NOMO-1 treated with dmso at 0.1 percent for 144 hours (cell line): ENCODE measurements at regions not wholly inside any gene's neighbourhood (a gene's known extent, or its start where the extent isn't known, plus 50 kb on each side); places are given as distances from the start of the nearest gene placed in this dataset.
"Not testable (repeated sequence)": the region's sequence is repeated elsewhere in the genome, so short reads cannot be mapped to it uniquely, and the experiment has no call there.

Experiments used
- DNase-seq: peaks from one replicate; lab custom pipeline; 2025; ENCODE audit not compliant: unreplicated experiment; lab: John Stamatoyannopoulos, UW

DNA sequence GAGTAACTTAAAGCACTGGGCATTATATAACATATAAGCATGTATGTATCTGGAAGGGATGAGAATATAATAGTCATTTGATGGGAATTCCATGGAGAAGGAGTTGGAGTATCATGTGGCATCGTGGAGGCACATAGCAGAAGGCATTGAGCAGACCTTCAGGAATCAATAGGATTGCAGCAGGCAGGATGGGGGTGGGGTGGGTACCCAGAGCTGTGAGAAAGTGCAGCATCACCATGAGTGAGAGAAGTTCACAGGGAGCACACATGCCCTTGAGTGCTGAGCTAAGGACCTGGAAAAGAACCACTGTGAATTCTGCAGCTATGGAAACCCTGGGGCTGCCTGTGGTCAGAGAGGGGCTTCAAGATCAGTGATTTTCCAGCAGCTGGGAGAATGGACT is 57.3 kb downstream of the MED10 start:
- DNase-seq = no peak

DNA sequence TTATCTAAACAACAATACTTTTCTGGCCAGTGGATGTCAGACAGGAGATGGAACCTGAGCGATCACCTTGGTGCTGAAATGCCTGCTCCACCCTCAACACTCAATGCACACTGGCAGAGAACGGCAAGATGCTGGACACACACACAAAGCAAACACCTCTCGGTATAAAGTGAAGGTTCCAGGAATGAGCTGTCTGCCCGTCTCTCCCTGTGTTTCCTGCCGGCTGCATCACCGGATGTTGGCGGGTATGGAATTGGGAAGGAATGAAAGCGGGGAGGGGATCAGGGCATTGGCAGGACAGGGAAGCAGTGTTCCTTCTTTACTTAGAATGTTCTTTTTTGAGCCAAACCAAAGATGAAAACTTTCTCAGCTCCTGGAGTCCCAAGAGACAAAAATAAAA is 59.2 kb downstream of the MED10 start:
- no peak for DNase-seq

GRCh38 chr5:6317116-6317798 is 61.1 kb downstream of the MED10 start:
- DNase-seq = no peak

DNA sequence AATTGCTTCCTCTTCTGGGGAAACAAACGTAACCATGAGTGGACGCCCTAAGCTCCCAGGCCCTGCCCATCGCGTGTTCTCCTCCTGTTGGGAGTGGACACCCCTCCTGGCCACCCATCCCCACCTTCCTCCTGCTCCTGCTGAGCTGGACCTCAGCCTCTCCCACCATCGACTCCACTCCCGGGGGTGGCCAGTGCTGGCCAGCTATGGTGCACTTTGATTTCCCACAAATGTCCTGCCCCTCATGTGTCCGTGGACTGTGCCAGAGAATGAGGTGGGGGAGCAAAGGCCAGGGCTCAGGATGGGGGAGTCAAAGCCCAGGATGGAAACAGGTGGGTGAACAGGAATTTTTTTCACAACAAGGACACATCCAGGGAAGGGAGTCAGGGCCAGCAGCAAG is 62.8 kb downstream of the MED10 start:
- no peak for DNase-seq

GRCh38 chr5:6311568-6312501 is 66.5 kb downstream of the MED10 start:
- DNase-seq = no peak

DNA sequence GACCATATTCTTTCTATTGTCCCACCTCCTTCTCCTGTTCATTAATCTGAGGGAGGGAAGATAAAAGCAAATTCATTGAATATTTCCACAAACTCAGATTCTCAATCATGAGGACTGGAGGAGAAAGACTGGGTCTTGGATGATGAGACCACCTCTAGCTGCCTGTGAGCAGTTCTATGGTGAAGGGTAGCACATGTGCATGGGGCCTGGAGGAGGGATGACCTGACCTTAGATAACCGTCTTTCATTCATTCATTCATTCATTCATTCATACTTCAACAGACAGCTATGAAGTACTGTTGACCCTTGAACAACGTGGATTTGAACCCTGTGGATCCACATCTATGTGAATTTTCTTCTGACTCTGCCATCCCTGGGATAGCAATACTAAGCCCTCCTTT is 68.4 kb downstream of the MED10 start:
- no peak for DNase-seq

DNA sequence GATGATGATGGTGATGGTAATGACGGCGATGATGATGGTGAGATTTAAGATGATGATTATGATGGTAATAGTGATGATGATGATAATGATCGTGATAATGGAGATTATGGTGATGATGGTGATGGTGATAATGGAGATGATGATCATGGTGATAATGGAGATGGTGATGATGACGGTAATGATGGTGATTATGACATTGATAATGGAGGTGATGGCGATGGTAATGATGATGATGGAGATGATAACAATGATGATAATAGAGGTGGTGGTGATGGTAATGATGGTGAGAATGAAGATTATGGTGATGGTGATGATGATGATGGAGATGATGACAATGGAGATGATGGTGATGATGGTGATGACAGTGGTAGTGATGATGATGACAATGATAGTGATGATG is 69.7 kb downstream of the MED10 start:
- DNase-seq = no peak

GRCh38 chr5:6307304-6307703 is 71.0 kb downstream of the MED10 start:
- DNase-seq = no peak

- DNase-seq = no peak
Measured at GRCh38 chr5:6305853-6306252, 72.5 kb downstream of the MED10 start.

DNA sequence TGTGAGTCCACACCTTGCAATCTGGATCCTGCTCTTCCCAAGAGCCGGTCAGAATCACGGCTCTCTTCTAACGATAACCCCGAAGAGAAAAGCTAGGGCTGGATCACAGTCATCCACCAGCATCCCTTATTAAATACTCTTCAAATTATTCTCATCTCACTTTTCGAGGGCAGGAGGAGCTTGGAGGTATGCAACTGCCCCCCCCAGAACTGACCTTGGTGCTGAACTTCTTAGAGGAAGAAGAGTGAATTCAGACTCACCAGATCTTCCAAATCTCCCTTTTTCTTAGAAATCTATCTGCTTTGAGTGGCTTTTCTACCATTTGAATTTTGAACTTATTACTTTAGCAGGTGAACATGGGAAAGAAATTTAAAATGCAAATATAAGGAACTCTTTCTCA is 75.7 kb downstream of the MED10 start:
- DNase-seq = no peak

DNA sequence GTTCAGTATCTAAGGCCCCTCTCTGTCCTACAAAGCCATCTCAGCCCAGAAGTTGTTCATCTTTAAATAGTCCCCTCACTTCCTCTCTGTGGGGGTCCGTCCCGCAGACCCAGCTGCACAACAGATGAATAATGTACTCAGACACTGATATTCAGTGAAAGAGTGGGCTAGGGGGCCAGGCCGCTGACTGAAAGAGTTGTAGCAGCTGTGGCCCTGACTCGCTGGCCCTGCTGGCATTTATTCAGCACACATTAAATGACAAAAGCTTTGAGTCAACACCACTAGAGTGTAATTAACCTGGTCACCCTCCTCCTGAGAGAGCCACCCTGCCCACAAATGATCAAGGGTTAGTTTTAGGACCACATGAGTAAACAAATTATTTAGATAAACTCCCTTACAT is 76.3 kb downstream of the MED10 start:
- no peak for DNase-seq

GRCh38 chr5:6296524-6296923 is 81.8 kb downstream of the MED10 start:
- no peak for DNase-seq

- no peak for DNase-seq
Measured at GRCh38 chr5:6291961-6292360, 86.4 kb downstream of the MED10 start.

DNA sequence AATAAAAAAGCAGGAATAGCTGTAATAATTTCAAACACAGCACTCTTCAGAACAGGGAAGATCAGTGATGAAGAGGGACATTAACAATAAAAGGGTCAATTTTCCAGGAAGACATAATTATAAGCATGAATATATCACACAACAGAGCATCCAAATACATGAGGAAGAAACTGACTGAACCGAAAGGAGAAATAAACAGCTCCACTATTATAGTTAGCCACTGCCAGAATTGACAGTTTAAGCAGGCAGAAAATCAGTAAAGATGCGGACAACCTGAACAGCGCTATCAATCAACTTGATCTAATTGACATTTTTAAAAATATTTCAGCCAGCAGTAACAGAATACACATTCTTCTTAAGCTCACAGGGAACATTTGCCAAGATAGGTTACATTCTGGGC is 89.1 kb downstream of the MED10 start:
- DNase-seq = no peak

DNA sequence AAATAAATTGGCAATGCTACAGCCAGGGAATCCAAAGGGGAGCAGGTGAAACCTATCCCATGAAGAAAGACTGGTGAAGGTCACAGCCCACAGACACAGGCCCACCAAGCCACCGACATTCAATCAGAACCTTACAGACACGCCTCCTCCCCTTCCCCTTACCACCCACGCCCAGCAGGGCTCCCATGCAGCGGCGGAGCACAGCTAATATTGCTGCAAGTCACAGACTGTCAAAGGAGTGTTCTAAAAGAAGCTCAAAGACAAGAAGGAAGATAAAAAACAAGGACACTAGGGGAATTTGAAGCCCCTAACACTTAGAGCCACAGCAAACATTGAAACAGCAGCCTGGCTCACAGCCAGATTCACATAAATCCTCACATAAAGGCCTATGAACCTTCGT is 91.2 kb downstream of the MED10 start:
- DNase-seq = no peak

DNA sequence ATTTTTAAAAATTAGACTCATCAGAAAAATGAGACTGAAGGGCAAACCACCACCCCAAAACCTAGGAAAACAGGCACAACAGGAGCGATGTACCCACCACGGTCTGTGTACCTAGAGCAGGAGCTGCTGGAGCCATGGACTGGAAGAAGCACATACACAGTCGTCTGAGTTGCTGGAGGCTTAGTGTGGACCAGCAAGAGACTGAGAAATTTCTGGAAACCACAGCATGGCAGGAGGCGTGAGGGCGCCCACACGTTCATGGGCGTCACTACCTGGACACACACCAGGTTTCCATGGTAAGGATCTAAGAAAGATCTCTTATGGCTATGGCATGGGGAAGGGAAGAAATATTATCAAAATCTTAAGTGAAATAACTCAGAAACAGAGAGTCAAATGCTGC is 91.9 kb downstream of the MED10 start:
- DNase-seq = no peak

DNA sequence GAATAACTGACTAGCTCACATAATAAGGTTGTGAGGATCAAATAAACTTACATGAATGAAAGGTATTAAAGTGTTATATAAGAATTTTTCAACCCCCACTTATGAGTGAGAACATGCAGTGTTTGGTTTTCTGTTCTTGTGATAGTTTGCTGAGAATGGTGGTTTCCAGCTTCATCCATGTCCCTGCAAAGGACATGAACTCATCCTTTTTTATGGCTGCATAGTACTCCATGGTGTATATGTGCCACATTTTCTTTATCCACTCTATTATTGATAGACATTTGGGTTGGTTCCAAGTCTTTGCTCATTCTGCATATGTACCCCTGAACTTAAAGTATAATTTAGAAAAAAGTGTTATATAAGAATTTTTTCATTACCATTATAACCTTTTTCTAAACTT is 93.9 kb downstream of the MED10 start:
- not testable (repeated sequence) for DNase-seq

- DNase-seq = no peak
Measured at GRCh38 chr5:6282352-6282751, 96.0 kb downstream of the MED10 start.

- no peak for DNase-seq
Measured at GRCh38 chr5:6281818-6282217, 96.5 kb downstream of the MED10 start.

DNA sequence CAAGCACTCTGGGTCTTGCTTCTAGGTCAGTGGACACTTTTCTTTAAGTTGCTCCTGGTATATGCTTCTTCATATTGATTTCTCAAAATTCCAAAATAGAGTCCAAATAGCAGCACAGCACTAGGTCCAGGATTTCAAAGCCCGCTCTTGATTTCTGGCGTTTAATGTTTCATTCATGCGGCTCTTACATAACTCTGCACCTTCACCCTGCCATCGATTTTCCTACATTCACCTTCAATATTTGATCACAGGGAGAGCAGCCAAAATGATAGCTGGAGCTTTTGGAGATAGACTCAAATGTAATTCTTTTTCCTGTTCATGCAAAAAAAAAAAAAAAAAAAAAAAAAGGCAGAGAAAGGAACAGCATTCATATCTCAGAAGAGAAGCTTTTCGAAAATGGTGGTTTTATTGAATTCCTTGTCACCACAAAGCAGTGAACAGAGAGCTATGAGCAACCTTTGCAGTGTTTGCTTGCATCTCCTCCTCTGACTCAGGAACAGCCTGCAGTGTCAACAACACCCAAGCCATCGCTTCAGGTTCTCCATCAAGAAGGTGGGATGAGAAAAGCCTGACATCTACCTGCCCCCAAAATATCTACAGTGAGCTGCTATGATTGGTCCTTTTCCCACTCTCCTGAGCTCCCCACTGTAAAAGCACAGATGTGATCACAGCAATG is 97.8 kb downstream of the MED10 start:
- no peak for DNase-seq

DNA sequence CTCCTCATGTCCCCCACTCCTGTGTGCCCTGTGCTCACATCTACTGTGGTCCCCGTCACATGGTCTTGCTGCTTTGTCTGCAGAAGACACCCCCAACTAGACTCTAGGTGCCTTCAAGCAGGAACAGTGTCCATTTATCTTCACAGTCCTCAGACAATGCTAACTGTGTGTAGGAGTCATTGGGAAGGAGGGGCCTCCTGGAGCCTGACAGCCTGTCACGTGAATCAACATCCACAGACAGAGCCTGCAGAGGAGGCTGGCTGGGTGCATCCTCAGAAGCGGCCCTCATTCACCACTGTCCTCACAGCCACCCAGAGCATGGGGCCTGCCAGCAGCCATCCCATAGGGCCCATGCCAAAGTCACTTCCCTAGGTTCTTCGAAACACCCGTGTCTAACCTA is 98.7 kb downstream of the MED10 start:
- no peak for DNase-seq
